ENCODE measurements at regions not wholly inside any gene's neighbourhood (a gene's known extent, or its start where the extent isn't known, plus 50 kb on each side); places are given as distances from the start of the nearest gene placed in this dataset.

DNA sequence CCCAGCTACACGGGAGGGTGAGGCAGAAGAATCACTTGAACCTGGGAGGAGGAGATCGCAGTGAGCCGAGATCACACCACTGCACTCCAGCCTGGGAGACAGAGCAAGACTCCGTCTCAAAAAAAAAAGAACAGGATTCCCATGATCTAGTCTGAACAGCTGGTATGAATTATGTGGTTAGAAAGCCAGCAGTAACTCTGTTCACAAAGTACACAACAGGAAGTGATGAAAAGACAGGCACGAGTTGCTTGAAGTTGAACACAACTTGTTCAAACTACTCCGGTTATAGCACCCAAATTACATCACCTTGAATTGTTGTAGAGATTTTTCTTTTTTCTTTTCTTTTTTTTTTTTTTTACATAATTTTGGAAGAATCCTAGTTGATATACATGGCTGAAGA is 238.8 kb upstream of the RGS6 start:
- TF ChIP-seq, protein P1, sequence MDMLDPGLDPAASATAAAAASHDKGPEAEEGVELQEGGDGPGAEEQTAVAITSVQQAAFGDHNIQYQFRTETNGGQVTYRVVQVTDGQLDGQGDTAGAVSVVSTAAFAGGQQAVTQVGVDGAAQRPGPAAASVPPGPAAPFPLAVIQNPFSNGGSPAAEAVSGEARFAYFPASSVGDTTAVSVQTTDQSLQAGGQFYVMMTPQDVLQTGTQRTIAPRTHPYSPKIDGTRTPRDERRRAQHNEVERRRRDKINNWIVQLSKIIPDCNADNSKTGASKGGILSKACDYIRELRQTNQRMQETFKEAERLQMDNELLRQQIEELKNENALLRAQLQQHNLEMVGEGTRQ (CRISPR knock-in tag; IDR thresholded peaks at IDR 0.05), result no peak
- TF ChIP-seq ZNF121 (CRISPR knock-in tag; IDR thresholded peaks at IDR 0.05) (no peak), ATF3 (CRISPR knock-in tag; conservative IDR thresholded peaks at IDR 0.05) (no peak), JUN (CRISPR knock-in tag; IDR thresholded peaks at IDR 0.05) (no peak), NR3C1 (CRISPR knock-in tag; conservative IDR thresholded peaks at IDR 0.05; ENCODE audit: low read depth) (no peak), GTF2I (CRISPR knock-in tag; conservative IDR thresholded peaks at IDR 0.05) (no peak), ZNF232 (CRISPR knock-in tag; IDR thresholded peaks at IDR 0.05) (no peak), ZNF317 (CRISPR knock-in tag; IDR thresholded peaks at IDR 0.05; ENCODE audit: borderline replicate concordance, low read depth) (no peak), NFATC4 (CRISPR knock-in tag; IDR thresholded peaks at IDR 0.05) (no peak), EMX1 (CRISPR knock-in tag; IDR thresholded peaks at IDR 0.05) (no peak), MAX (CRISPR knock-in tag; IDR thresholded peaks at IDR 0.05) (no peak)
- TF ChIP-seq, protein P2, sequence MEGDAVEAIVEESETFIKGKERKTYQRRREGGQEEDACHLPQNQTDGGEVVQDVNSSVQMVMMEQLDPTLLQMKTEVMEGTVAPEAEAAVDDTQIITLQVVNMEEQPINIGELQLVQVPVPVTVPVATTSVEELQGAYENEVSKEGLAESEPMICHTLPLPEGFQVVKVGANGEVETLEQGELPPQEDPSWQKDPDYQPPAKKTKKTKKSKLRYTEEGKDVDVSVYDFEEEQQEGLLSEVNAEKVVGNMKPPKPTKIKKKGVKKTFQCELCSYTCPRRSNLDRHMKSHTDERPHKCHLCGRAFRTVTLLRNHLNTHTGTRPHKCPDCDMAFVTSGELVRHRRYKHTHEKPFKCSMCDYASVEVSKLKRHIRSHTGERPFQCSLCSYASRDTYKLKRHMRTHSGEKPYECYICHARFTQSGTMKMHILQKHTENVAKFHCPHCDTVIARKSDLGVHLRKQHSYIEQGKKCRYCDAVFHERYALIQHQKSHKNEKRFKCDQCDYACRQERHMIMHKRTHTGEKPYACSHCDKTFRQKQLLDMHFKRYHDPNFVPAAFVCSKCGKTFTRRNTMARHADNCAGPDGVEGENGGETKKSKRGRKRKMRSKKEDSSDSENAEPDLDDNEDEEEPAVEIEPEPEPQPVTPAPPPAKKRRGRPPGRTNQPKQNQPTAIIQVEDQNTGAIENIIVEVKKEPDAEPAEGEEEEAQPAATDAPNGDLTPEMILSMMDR (IDR thresholded peaks at IDR 0.05), result no peak
- TF ChIP-seq, protein P3, sequence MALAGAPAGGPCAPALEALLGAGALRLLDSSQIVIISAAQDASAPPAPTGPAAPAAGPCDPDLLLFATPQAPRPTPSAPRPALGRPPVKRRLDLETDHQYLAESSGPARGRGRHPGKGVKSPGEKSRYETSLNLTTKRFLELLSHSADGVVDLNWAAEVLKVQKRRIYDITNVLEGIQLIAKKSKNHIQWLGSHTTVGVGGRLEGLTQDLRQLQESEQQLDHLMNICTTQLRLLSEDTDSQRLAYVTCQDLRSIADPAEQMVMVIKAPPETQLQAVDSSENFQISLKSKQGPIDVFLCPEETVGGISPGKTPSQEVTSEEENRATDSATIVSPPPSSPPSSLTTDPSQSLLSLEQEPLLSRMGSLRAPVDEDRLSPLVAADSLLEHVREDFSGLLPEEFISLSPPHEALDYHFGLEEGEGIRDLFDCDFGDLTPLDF (CRISPR knock-in tag; IDR thresholded peaks at IDR 0.05), result no peak
- TF ChIP-seq, protein P4, sequence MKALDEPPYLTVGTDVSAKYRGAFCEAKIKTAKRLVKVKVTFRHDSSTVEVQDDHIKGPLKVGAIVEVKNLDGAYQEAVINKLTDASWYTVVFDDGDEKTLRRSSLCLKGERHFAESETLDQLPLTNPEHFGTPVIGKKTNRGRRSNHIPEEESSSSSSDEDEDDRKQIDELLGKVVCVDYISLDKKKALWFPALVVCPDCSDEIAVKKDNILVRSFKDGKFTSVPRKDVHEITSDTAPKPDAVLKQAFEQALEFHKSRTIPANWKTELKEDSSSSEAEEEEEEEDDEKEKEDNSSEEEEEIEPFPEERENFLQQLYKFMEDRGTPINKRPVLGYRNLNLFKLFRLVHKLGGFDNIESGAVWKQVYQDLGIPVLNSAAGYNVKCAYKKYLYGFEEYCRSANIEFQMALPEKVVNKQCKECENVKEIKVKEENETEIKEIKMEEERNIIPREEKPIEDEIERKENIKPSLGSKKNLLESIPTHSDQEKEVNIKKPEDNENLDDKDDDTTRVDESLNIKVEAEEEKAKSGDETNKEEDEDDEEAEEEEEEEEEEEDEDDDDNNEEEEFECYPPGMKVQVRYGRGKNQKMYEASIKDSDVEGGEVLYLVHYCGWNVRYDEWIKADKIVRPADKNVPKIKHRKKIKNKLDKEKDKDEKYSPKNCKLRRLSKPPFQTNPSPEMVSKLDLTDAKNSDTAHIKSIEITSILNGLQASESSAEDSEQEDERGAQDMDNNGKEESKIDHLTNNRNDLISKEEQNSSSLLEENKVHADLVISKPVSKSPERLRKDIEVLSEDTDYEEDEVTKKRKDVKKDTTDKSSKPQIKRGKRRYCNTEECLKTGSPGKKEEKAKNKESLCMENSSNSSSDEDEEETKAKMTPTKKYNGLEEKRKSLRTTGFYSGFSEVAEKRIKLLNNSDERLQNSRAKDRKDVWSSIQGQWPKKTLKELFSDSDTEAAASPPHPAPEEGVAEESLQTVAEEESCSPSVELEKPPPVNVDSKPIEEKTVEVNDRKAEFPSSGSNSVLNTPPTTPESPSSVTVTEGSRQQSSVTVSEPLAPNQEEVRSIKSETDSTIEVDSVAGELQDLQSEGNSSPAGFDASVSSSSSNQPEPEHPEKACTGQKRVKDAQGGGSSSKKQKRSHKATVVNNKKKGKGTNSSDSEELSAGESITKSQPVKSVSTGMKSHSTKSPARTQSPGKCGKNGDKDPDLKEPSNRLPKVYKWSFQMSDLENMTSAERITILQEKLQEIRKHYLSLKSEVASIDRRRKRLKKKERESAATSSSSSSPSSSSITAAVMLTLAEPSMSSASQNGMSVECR (CRISPR knock-in tag; IDR thresholded peaks at IDR 0.05; ENCODE audit: borderline replicate concordance), result no peak
- ChIA-PET POLR2A (no interaction called here), CTCF (no interaction called here)
- Mint-ChIP-seq H3K4me1 (peaks cover 10% of the 10 kb centered on the region), H3K27ac (no peak overlapping the region), H3K9me3 (no peaks in the 10 kb centered on the region), H3K27me3 (ENCODE audit: low read depth) (no peaks in the 10 kb centered on the region), H3K36me3 (peaks cover 11% of the 10 kb centered on the region), H3K4me3 (no peak overlapping the region)
- no peak for ATAC-seq
- DNase-seq (ENCODE audit: low spot score), result no peak

DNA sequence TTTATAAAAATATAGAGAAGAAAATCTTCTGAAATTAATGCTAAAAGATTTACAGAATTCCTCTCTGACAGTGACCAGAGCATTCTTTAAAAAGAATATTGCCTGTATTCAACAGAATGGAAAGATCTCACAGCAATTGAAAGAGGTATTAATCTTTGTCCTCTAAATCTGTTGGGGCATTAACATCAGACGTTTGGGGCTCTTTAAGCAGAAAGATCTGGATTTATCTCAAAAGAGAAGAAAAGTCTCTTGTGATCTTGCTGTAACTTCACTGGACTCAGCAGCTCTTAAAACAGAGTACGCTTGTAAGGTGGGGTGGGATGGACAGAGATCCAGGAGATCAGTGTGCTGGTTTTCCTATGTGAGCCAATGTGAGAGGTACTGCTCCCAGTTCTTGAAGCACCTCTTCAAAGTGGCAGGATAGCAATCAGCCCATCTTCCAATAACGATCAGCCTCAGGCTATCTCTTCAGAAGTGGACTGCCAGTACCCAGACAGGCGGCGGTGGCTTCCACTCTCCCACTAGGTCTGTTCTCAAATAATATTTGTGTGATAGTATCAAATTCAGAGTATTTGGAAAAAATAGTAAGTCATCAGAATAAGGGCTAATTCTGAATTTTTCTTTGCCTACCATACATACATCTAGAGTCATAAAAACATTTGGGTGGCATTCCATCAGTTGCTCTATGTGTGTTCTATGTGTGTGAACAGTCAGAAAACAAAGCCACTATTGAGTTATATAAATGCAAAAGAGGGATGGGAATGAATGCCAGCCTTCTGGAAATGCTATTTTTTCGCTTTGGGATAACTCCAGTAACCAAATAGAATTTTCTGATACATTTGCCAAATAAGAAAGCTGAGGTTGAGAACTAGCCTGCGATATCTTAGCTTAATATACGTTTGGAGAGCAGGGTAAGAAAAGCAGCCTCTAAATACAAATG is 237.4 kb upstream of the RGS6 start:
- no peak for DNase-seq (ENCODE audit: low spot score)
- ChIA-PET CTCF (no interaction called here), POLR2A (no interaction called here)
- peaks cover 23% of the 10 kb centered on the region for H3K36me3 Mint-ChIP-seq
- H3K27me3 Mint-ChIP-seq (ENCODE audit: low read depth), result no peaks in the 10 kb centered on the region
- no peak for ATAC-seq
- H3K4me1 Mint-ChIP-seq, result peaks cover 10% of the 10 kb centered on the region
- no peak overlapping the region for H3K27ac Mint-ChIP-seq
- no peaks in the 10 kb centered on the region for H3K9me3 Mint-ChIP-seq
- no peak overlapping the region for H3K4me3 Mint-ChIP-seq
- no peak for TF ChIP-seq GTF2I (CRISPR knock-in tag; conservative IDR thresholded peaks at IDR 0.05)
- no peak for TF ChIP-seq CREB1 (CRISPR knock-in tag; IDR thresholded peaks at IDR 0.05)
- no peak for TF ChIP-seq OVOL2 (CRISPR knock-in tag; IDR thresholded peaks at IDR 0.05; ENCODE audit: borderline replicate concordance)
- no peak for TF ChIP-seq MLX (CRISPR knock-in tag; IDR thresholded peaks at IDR 0.05)
- TF ChIP-seq ZNF423 (CRISPR knock-in tag; IDR thresholded peaks at IDR 0.05), result no peak
- TF ChIP-seq, protein P5, sequence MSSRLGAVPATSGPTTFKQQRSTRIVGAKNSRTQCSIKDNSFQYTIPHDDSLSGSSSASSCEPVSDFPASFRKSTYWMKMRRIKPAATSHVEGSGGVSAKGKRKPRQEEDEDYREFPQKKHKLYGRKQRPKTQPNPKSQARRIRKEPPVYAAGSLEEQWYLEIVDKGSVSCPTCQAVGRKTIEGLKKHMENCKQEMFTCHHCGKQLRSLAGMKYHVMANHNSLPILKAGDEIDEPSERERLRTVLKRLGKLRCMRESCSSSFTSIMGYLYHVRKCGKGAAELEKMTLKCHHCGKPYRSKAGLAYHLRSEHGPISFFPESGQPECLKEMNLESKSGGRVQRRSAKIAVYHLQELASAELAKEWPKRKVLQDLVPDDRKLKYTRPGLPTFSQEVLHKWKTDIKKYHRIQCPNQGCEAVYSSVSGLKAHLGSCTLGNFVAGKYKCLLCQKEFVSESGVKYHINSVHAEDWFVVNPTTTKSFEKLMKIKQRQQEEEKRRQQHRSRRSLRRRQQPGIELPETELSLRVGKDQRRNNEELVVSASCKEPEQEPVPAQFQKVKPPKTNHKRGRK (CRISPR knock-in tag; IDR thresholded peaks at IDR 0.05; ENCODE audit: borderline replicate concordance), result no peak

Data from WTC11 (cell line).